ENCODE measurements at regions not wholly inside any gene's neighbourhood (a gene's known extent, or its start where the extent isn't known, plus 50 kb on each side); places are given as distances from the start of the nearest gene placed in this dataset.

- Histone ChIP-seq H3K27me3 (ENCODE audit: insufficient read depth, low read length, poor library complexity) (no peaks in the 10 kb centered on the region), H3K4me1 (ENCODE audit: insufficient read depth, low read length) (no peaks in the 10 kb centered on the region), H3K4me3 (ENCODE audit: low read depth in 1 of 2, low read length in 2 of 2) (no peak overlapping the region), H3K9ac (ENCODE audit: low read depth, low read length) (no peak overlapping the region), H3K79me2 (ENCODE audit: insufficient read depth, low read length) (no peaks in the 10 kb centered on the region), H2AFZ (ENCODE audit: low read depth, low read length) (no peak overlapping the region), H3K27ac (ENCODE audit: low read length) (no peak overlapping the region), H3K9me3 (ENCODE audit: insufficient read depth, low read length, severe bottlenecking) (no peaks in the 10 kb centered on the region), H3K36me3 (ENCODE audit: insufficient read depth, low read length) (no peaks in the 10 kb centered on the region), H4K20me1 (ENCODE audit: insufficient read depth, low read length) (no peaks in the 10 kb centered on the region), H3K4me2 (ENCODE audit: insufficient read depth, low read length) (no peak overlapping the region)
- ATAC-seq (ENCODE audit: insufficient read depth, low read depth) = no peak
- TF ChIP-seq EZH2 (IDR thresholded peaks at IDR 0.05; ENCODE audit: borderline replicate concordance, low read depth, low read length, severe bottlenecking) = no peak
- TF ChIP-seq CTCF (IDR thresholded peaks at IDR 0.05; ENCODE audit: borderline replicate concordance, extremely low read depth, low read length, poor library complexity, severe bottlenecking) = no peak
- DNase-seq = no peak
Measured at GRCh38 chr5:57950616-57951228, 468.1 kb upstream of the ACTBL2 start.

- DNase-seq = no peak
- H2AFZ ChIP-seq (ENCODE audit: low read depth, low read length) = no peak overlapping the region
- H3K4me1 ChIP-seq (ENCODE audit: insufficient read depth, low read length) = no peaks in the 10 kb centered on the region
- no peaks in the 10 kb centered on the region for H3K36me3 ChIP-seq (ENCODE audit: insufficient read depth, low read length)
- H3K79me2 ChIP-seq (ENCODE audit: insufficient read depth, low read length) = no peaks in the 10 kb centered on the region
- TF ChIP-seq CTCF (IDR thresholded peaks at IDR 0.05; ENCODE audit: borderline replicate concordance, extremely low read depth, low read length, poor library complexity, severe bottlenecking) = no peak
- TF ChIP-seq EZH2 (IDR thresholded peaks at IDR 0.05; ENCODE audit: borderline replicate concordance, low read depth, low read length, severe bottlenecking) = no peak
- H3K9me3 ChIP-seq (ENCODE audit: insufficient read depth, low read length, severe bottlenecking) = no peaks in the 10 kb centered on the region
- no peak overlapping the region for H3K4me2 ChIP-seq (ENCODE audit: insufficient read depth, low read length)
- no peak overlapping the region for H3K4me3 ChIP-seq (ENCODE audit: low read depth in 1 of 2, low read length in 2 of 2)
- no peak overlapping the region for H3K9ac ChIP-seq (ENCODE audit: low read depth, low read length)
- no peak overlapping the region for H3K27ac ChIP-seq (ENCODE audit: low read length)
- no peaks in the 10 kb centered on the region for H4K20me1 ChIP-seq (ENCODE audit: insufficient read depth, low read length)
- H3K27me3 ChIP-seq (ENCODE audit: insufficient read depth, low read length, poor library complexity) = no peaks in the 10 kb centered on the region
- ATAC-seq (ENCODE audit: insufficient read depth, low read depth) = no peak
Measured at GRCh38 chr5:57948091-57948490, 465.5 kb upstream of the ACTBL2 start.

GRCh38 chr5:57947181-57947580 is 464.6 kb upstream of the ACTBL2 start:
- Histone ChIP-seq H3K4me2 (ENCODE audit: insufficient read depth, low read length) (no peak overlapping the region), H3K36me3 (ENCODE audit: insufficient read depth, low read length) (no peaks in the 10 kb centered on the region), H3K4me1 (ENCODE audit: insufficient read depth, low read length) (no peaks in the 10 kb centered on the region), H3K27me3 (ENCODE audit: insufficient read depth, low read length, poor library complexity) (no peaks in the 10 kb centered on the region), H4K20me1 (ENCODE audit: insufficient read depth, low read length) (no peaks in the 10 kb centered on the region), H3K4me3 (ENCODE audit: low read depth in 1 of 2, low read length in 2 of 2) (no peak overlapping the region), H3K27ac (ENCODE audit: low read length) (no peak overlapping the region), H3K79me2 (ENCODE audit: insufficient read depth, low read length) (no peaks in the 10 kb centered on the region), H3K9me3 (ENCODE audit: insufficient read depth, low read length, severe bottlenecking) (no peaks in the 10 kb centered on the region), H2AFZ (ENCODE audit: low read depth, low read length) (no peak overlapping the region), H3K9ac (ENCODE audit: low read depth, low read length) (no peak overlapping the region)
- no peak for ATAC-seq (ENCODE audit: insufficient read depth, low read depth)
- DNase-seq = no peak
- no peak for TF ChIP-seq CTCF (IDR thresholded peaks at IDR 0.05; ENCODE audit: borderline replicate concordance, extremely low read depth, low read length, poor library complexity, severe bottlenecking)
- no peak for TF ChIP-seq EZH2 (IDR thresholded peaks at IDR 0.05; ENCODE audit: borderline replicate concordance, low read depth, low read length, severe bottlenecking)
